ENCODE measurements at regions not wholly inside any gene's neighbourhood (a gene's known extent, or its start where the extent isn't known, plus 50 kb on each side); places are given as distances from the start of the nearest gene placed in this dataset.

- Histone ChIP-seq H3K4me3 (ENCODE audit: low read length in 3 of 3) (no peak overlapping the region), H3K36me3 (ENCODE audit: control insufficient read depth in 2 of 3, insufficient read depth in 3 of 3, low read length in 3 of 3) (no peaks in the 10 kb centered on the region), H3K9ac (ENCODE audit: low read length in 3 of 3) (no peak overlapping the region), H3K9me3 (ENCODE audit: control insufficient read depth in 2 of 3, insufficient read depth in 1 of 3, low read length in 3 of 3) (no peaks in the 10 kb centered on the region), H3K27me3 (ENCODE audit: control insufficient read depth, insufficient read depth, low read length) (no peaks in the 10 kb centered on the region), H3K4me1 (ENCODE audit: control insufficient read depth in 2 of 3, insufficient read depth in 2 of 3, low read depth in 1 of 3, low read length in 3 of 3) (no peaks in the 10 kb centered on the region), H3K27ac (ENCODE audit: low read depth in 2 of 2, low read length in 2 of 2) (no peak overlapping the region)
- FAIRE-seq (no peak), DNase-seq (no peak)
- intact Hi-C loops (cut with DNase I): no loop called here
- no peak for TF ChIP-seq CTCF (IDR thresholded peaks at IDR 0.05; ENCODE audit: borderline replicate concordance, extremely low read depth, insufficient read depth)
Measured at GRCh38 chr12:63406781-63407180, 255.8 kb upstream of the AVPR1A start.

- intact Hi-C loops (cut with DNase I): no loop called here
- FAIRE-seq: no peak
- no peak for TF ChIP-seq CTCF (IDR thresholded peaks at IDR 0.05; ENCODE audit: borderline replicate concordance, extremely low read depth, insufficient read depth)
Measured at GRCh38 chr12:63404611-63405010, 253.6 kb upstream of the AVPR1A start.

GRCh38 chr12:63403256-63403655 is 252.3 kb upstream of the AVPR1A start:
- intact Hi-C loops (cut with DNase I): no loop called here
- H3K36me3 ChIP-seq (ENCODE audit: control insufficient read depth in 2 of 3, insufficient read depth in 3 of 3, low read length in 3 of 3): no peaks in the 10 kb centered on the region
- no peak overlapping the region for H3K4me3 ChIP-seq (ENCODE audit: low read length in 3 of 3)
- H3K27ac ChIP-seq (ENCODE audit: low read depth in 2 of 2, low read length in 2 of 2): no peak overlapping the region
- H3K27me3 ChIP-seq (ENCODE audit: control insufficient read depth, insufficient read depth, low read length): no peaks in the 10 kb centered on the region
- H3K9ac ChIP-seq (ENCODE audit: low read length in 3 of 3): no peak overlapping the region
- H3K9me3 ChIP-seq (ENCODE audit: control insufficient read depth in 2 of 3, insufficient read depth in 1 of 3, low read length in 3 of 3): peaks cover 0 to 6% (median 0%) of the 10 kb centered on the region in 3 donors
- FAIRE-seq (no peak), DNase-seq (no peak)
- H3K4me1 ChIP-seq (ENCODE audit: control insufficient read depth in 2 of 3, insufficient read depth in 2 of 3, low read depth in 1 of 3, low read length in 3 of 3): no peaks in the 10 kb centered on the region
- TF ChIP-seq CTCF (IDR thresholded peaks at IDR 0.05; ENCODE audit: borderline replicate concordance, extremely low read depth, insufficient read depth): no peak

More at GRCh38 chr12:63404611-63405010, 253.6 kb upstream of the AVPR1A start:
- no peaks in the 10 kb centered on the region for H3K4me1 ChIP-seq (ENCODE audit: control insufficient read depth in 2 of 3, insufficient read depth in 2 of 3, low read depth in 1 of 3, low read length in 3 of 3)
- H3K27ac ChIP-seq (ENCODE audit: low read depth in 2 of 2, low read length in 2 of 2): no peak overlapping the region
- no peaks in the 10 kb centered on the region for H3K36me3 ChIP-seq (ENCODE audit: control insufficient read depth in 2 of 3, insufficient read depth in 3 of 3, low read length in 3 of 3)
- H3K9me3 ChIP-seq (ENCODE audit: control insufficient read depth in 2 of 3, insufficient read depth in 1 of 3, low read length in 3 of 3): no peaks in the 10 kb centered on the region
- no peak overlapping the region for H3K9ac ChIP-seq (ENCODE audit: low read length in 3 of 3)
- DNase-seq: no peak
- no peak overlapping the region for H3K4me3 ChIP-seq (ENCODE audit: low read length in 3 of 3)
- no peaks in the 10 kb centered on the region for H3K27me3 ChIP-seq (ENCODE audit: control insufficient read depth, insufficient read depth, low read length)

GRCh38 chr12:63400718-63401117 is 249.7 kb upstream of the AVPR1A start:
- peak in 1 of 5 donors; percentile 19 for DNase-seq

More at GRCh38 chr12:63400718-63401117, 249.7 kb upstream of the AVPR1A start:
- no peak overlapping the region for H3K27ac ChIP-seq (ENCODE audit: low read depth in 2 of 2, low read length in 2 of 2)
- intact Hi-C loops (cut with DNase I): no loop called here
- no peaks in the 10 kb centered on the region for H3K27me3 ChIP-seq (ENCODE audit: control insufficient read depth, insufficient read depth, low read length)
- no peak for FAIRE-seq
- no peak overlapping the region for H3K4me3 ChIP-seq (ENCODE audit: low read length in 3 of 3)
- no peaks in the 10 kb centered on the region for H3K36me3 ChIP-seq (ENCODE audit: control insufficient read depth in 2 of 3, insufficient read depth in 3 of 3, low read length in 3 of 3)
- no peak for TF ChIP-seq CTCF (IDR thresholded peaks at IDR 0.05; ENCODE audit: borderline replicate concordance, extremely low read depth, insufficient read depth)
- peaks cover 0 to 6% (median 0%) of the 10 kb centered on the region in 3 donors for H3K9me3 ChIP-seq (ENCODE audit: control insufficient read depth in 2 of 3, insufficient read depth in 1 of 3, low read length in 3 of 3)
- H3K9ac ChIP-seq (ENCODE audit: low read length in 3 of 3): no peak overlapping the region
- H3K4me1 ChIP-seq (ENCODE audit: control insufficient read depth in 2 of 3, insufficient read depth in 2 of 3, low read depth in 1 of 3, low read length in 3 of 3): no peaks in the 10 kb centered on the region

Data from kidney (tissue), 13 donors.